ENCODE measurements at regions not wholly inside any gene's neighbourhood (a gene's known extent, or its start where the extent isn't known, plus 50 kb on each side); places are given as distances from the start of the nearest gene placed in this dataset.

DNA sequence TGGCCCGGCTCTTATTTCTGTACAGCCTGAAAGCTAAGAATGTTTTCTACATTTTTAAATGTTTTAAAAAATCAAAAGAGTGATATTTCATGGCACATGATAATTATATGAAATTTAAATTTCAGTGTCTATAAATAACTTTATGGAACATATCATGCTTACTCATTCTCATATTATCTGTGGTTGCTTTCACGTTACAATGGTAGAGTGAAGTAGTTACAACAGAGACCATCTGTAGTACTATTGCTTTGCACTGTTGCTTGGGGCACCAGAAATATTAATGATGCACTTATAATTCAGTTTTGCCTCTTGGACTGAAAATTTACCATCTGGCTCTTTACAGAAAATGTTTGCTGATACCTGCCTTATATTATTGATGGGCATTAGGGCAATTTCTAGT lies 481.6 kb downstream of the PLPP3 start:
- ChIA-PET POLR2A (no interaction called here), CTCF (no interaction called here)
- DNase-seq (ENCODE audit: low spot score), result no peak
- Mint-ChIP-seq H3K4me3 (no peak overlapping the region), H3K36me3 (no peaks in the 10 kb centered on the region), H3K4me1 (0 out of 2 replicates have a peak, but pooled peaks cover 7% of the 10 kb centered on the region), H3K27me3 (ENCODE audit: low read depth) (no peaks in the 10 kb centered on the region), H3K9me3 (0 out of 2 replicates have a peak, but pooled peaks cover under 1% of the 10 kb centered on the region), H3K27ac (no peak overlapping the region)
- ATAC-seq, result no peak
- TF ChIP-seq FOXJ3 (CRISPR knock-in tag; IDR thresholded peaks at IDR 0.05; ENCODE audit: borderline replicate concordance) (no peak), CREB1 (CRISPR knock-in tag; IDR thresholded peaks at IDR 0.05) (no peak), USF2 (CRISPR knock-in tag; IDR thresholded peaks at IDR 0.05) (no peak), NFATC4 (CRISPR knock-in tag; IDR thresholded peaks at IDR 0.05) (no peak), STAT6 (CRISPR knock-in tag; conservative IDR thresholded peaks at IDR 0.05; ENCODE audit: low read depth) (no peak), MYBL2 (CRISPR knock-in tag; IDR thresholded peaks at IDR 0.05) (no peak), GABPB1 (CRISPR knock-in tag; IDR thresholded peaks at IDR 0.05) (no peak), ZNF263 (CRISPR knock-in tag; IDR thresholded peaks at IDR 0.05; ENCODE audit: low read depth) (no peak), FOXP1 (CRISPR knock-in tag; IDR thresholded peaks at IDR 0.05; ENCODE audit: borderline replicate concordance) (no peak), HMGA2 (CRISPR knock-in tag; IDR thresholded peaks at IDR 0.05) (no peak)
- TF ChIP-seq, protein P1, sequence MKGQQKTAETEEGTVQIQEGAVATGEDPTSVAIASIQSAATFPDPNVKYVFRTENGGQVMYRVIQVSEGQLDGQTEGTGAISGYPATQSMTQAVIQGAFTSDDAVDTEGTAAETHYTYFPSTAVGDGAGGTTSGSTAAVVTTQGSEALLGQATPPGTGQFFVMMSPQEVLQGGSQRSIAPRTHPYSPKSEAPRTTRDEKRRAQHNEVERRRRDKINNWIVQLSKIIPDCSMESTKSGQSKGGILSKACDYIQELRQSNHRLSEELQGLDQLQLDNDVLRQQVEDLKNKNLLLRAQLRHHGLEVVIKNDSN (CRISPR knock-in tag; IDR thresholded peaks at IDR 0.05), result no peak

- ChIA-PET POLR2A (no interaction called here), CTCF (no interaction called here)
- ATAC-seq, result no peak
- DNase-seq (ENCODE audit: low spot score), result no peak
- Mint-ChIP-seq H3K27me3 (ENCODE audit: low read depth) (no peaks in the 10 kb centered on the region), H3K9me3 (no peaks in the 10 kb centered on the region), H3K4me3 (no peak overlapping the region), H3K4me1 (0 out of 2 replicates have a peak, but pooled peaks cover 7% of the 10 kb centered on the region), H3K27ac (no peak overlapping the region), H3K36me3 (peaks cover under 1% of the 10 kb centered on the region; the same call in 1 of the 2 replicates)
- TF ChIP-seq, protein P2, sequence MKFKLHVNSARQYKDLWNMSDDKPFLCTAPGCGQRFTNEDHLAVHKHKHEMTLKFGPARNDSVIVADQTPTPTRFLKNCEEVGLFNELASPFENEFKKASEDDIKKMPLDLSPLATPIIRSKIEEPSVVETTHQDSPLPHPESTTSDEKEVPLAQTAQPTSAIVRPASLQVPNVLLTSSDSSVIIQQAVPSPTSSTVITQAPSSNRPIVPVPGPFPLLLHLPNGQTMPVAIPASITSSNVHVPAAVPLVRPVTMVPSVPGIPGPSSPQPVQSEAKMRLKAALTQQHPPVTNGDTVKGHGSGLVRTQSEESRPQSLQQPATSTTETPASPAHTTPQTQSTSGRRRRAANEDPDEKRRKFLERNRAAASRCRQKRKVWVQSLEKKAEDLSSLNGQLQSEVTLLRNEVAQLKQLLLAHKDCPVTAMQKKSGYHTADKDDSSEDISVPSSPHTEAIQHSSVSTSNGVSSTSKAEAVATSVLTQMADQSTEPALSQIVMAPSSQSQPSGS (CRISPR knock-in tag; IDR thresholded peaks at IDR 0.05; ENCODE audit: borderline replicate concordance, low read depth), result no peak
- TF ChIP-seq SMAD3 (CRISPR knock-in tag; IDR thresholded peaks at IDR 0.05; ENCODE audit: borderline replicate concordance) (no peak), MLX (CRISPR knock-in tag; IDR thresholded peaks at IDR 0.05) (no peak), KAT7 (CRISPR knock-in tag; IDR thresholded peaks at IDR 0.05; ENCODE audit: borderline replicate concordance) (no peak), TCF7 (CRISPR knock-in tag; IDR thresholded peaks at IDR 0.05; ENCODE audit: low read depth) (no peak), ZBTB21 (CRISPR knock-in tag; IDR thresholded peaks at IDR 0.05; ENCODE audit: borderline replicate concordance) (no peak), STAT6 (CRISPR knock-in tag; conservative IDR thresholded peaks at IDR 0.05; ENCODE audit: low read depth) (no peak), PRRX2 (CRISPR knock-in tag; IDR thresholded peaks at IDR 0.05) (no peak), ZNF416 (CRISPR knock-in tag; IDR thresholded peaks at IDR 0.05) (no peak), HMGA2 (CRISPR knock-in tag; IDR thresholded peaks at IDR 0.05) (no peak), NFATC4 (CRISPR knock-in tag; IDR thresholded peaks at IDR 0.05) (no peak), ESRRA (CRISPR knock-in tag; IDR thresholded peaks at IDR 0.05; ENCODE audit: borderline replicate concordance) (no peak)
- TF ChIP-seq, protein P3, sequence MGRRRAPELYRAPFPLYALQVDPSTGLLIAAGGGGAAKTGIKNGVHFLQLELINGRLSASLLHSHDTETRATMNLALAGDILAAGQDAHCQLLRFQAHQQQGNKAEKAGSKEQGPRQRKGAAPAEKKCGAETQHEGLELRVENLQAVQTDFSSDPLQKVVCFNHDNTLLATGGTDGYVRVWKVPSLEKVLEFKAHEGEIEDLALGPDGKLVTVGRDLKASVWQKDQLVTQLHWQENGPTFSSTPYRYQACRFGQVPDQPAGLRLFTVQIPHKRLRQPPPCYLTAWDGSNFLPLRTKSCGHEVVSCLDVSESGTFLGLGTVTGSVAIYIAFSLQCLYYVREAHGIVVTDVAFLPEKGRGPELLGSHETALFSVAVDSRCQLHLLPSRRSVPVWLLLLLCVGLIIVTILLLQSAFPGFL (CRISPR knock-in tag; IDR thresholded peaks at IDR 0.05; ENCODE audit: borderline replicate concordance), result no peak
Observed at GRCh38 chr1:56095696-56096665, 483.4 kb downstream of the PLPP3 start.
